Islet of Langerhans (tissue), 1 donor: ENCODE measurements at regions not wholly inside any gene's neighbourhood (a gene's known extent, or its start where the extent isn't known, plus 50 kb on each side); places are given as distances from the start of the nearest gene placed in this dataset.

Experiments used
- FAIRE-seq: peaks from one replicate; lab custom pipeline; 2011; peaks lifted over from hg19 to GRCh38; lab: Jason Lieb, UNC

GRCh38 chr22:26847046-26847445 is 189.7 kb downstream of the MIAT start:
- FAIRE-seq: no peak

DNA sequence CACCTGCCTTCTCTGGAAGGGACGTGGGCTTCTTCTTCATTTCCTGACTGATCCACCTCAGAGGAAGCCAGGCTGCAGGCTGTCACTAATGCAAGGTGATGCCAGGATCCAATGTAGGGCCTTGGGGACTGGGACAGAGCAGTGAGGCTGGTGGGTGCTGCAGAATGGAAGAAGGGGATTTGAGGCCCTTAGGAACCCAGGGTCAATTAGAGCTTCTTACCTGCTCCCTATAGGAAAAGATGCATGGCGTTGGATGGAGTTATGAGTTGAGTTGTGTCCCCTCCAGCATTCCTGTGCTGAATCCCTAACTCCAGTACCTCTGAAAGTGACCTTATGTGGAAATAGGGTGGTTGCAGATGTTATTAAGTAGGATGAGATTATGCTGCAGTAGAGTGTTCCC is 190.4 kb downstream of the MIAT start:
- no peak for FAIRE-seq

DNA sequence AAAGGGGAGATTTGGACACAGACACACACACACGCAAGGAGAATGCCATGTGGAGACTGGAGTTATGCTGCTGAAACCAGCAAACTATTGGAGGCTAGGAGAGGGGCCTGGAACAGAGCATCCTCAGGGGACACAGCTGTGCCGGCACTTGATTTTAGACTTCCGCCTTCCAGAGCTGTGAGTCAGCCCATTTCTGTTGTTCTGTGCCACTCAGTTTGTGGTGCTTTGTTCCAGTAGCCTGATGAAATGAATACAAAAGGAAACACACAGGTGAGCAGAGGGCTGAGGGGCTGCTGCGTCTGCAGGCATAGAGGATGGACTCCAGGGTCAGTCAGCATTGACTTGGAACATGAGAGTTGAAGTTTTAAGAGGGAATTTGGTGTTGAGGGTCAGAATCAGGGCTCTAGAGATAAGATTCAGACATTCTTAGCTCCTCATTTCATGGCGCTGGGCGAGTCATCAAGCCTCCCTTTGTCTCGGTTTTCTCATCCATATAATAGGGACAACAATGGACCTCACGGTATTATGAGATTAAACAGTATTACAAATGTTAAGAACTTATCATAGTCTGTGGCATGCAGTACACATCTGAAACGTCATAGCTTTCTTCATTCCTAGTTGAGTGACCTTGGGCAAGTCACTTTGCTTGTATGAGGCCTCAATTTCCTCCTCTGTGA is 191.0 kb downstream of the MIAT start:
- no peak for FAIRE-seq

DNA sequence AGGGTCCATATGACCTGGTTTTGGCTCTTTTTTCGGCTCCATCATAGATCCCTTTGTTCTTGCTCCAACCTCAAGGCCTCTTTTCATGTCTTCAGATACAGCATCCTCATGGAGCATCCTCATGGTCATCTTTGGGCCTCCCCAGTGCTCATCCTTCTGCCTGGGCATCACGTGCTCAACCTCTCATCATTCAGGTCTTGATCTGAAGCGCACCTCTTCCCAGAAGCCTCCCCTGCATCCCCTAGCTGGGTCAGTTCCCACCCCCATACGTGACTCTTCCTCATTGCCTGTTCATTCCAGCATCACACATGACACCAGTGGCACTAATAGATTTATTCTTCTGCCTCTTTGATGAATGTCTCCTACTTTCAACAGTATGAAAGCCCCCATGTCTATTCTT is 192.2 kb downstream of the MIAT start:
- no peak for FAIRE-seq

DNA sequence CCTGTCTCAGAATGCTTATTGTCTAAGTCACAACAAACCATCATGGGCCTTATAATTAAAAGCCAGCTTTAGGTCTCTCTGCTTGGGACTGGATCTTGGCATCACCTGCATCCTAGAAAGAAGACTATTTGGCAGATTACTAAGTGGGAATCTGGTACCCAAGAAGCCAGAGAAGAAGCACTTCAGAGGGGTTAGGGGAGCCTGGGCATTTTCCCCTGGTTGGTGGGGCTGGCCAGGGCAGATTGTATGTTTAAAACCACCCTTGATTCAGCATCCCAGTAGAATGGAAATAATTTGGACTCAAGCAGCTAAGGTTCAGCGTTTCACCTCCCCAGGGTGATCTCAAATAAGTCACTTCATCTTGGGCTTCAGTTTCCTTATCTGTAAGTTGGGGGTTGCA is 193.7 kb downstream of the MIAT start:
- no peak for FAIRE-seq

GRCh38 chr22:26852176-26852575 is 194.8 kb downstream of the MIAT start:
- no peak for FAIRE-seq

DNA sequence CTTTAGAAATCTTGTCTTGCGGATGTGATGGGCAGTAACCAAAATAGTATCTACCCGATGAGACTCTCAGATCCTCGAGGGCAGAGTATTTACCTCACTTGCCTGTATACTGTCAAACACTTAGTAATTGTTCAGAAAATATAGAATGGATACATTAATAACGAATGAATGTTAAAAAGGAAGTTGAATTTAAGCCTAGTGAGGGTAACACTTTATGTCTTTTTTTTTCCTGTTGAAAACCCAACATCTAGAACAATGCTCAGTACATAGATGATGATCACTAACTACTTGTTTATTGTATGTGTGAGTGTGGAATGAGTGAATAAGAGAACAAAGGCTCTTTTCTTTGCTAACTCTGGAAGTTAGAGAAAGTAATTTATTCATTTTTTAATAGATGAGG is 195.7 kb downstream of the MIAT start:
- no peak for FAIRE-seq

DNA sequence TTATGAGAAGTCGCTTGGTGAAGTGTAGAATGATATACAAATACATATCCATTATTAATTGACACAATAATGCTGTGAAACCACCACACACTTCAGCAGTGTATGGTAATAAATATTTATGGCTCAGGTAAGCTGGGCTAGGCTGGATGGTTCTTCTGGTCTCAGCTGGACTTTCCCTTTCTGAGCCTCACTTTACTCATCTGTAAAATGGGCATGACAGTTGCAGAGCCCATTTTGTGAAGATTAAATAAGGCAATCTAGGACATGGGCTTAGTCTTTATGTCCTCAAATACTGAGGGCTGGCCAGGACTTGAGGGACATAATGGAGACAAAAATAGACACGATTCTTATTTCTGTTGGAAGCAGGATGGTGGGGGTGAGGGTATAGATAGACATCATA is 196.1 kb downstream of the MIAT start:
- no peak for FAIRE-seq

GRCh38 chr22:26857169-26857568 is 199.8 kb downstream of the MIAT start:
- FAIRE-seq: no peak

DNA sequence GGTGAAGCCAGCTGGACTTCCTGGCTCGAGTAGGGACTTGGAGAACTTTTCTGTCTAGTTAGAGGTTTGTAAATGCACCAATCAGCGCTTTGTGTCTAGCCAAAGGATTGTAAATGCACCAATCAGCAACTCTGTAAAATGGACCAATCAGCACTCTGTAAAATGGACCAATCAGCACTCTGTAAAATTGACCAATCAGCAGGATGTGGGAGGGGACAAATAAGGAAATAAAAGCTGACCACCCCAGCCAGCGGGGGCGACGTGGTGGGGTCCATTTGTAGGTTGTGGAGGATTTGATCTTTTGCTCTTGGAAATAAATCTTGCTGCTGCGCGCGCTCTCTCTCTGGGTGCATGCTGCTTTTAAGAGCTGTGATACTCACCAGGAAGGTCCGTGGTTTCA is 202.9 kb downstream of the MIAT start:
- FAIRE-seq: no peak

DNA sequence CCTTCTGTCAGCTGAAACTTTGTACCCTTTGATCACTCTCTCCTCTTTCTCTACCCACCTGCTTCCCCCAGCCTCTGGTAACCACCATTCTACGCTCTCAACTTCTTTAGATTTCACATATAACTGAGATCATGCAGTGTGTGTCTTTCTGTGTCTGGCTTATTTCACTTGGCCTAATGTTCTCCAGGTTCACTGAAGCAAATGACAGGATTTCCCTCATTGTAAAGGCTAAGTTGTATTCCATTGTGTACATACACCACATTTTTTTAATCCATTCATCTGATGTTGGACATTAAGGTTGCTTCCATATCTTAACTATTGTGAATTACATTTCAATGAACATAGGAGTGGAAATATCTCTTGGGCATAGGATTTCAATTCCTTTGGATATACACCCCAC is 207.6 kb downstream of the MIAT start:
- FAIRE-seq: no peak

DNA sequence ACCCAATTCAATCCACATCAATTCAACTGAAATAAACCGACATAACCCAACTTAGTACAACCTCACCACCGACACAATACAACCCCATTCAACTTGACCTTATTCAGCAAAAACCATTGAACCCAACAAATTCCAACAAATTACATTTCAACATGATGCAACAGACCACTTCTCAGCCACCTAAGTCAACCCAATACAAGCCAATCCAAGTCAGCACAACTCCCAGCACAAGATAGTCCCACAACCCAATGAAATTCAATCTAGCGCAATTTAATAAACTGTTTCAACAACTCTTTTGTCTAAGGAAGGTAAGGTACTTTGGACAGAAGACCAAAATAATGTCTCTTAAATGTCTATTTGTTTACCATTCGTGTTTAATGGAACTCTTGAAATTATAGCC is 226.0 kb downstream of the MIAT start:
- FAIRE-seq: no peak

GRCh38 chr22:26884921-26885320 is 227.5 kb downstream of the MIAT start:
- FAIRE-seq: no peak

GRCh38 chr22:26885441-26886261 is 228.3 kb downstream of the MIAT start:
- FAIRE-seq: no peak

DNA sequence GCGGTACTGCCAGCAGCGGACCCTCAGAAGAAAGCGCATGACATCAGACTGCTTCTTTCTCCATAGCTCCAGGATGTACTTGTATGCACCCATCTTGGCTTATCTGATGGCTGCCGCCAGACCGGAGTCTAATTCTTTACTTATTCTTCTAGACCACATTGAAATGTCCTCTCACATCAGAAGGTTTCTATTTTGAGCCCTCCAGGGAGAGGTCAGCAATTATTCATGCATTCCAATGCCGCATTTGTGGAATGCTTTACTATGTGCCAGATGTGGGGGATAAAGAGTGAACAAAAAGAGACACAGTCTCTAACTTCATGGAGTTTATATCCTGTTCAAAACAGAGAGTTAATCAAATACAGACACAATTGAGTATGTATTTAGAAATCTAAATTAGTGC is 230.1 kb downstream of the MIAT start:
- FAIRE-seq: no peak

- FAIRE-seq: no peak
Observed at GRCh38 chr22:26887916-26888315, 230.5 kb downstream of the MIAT start.

GRCh38 chr22:26888887-26889286 is 231.5 kb downstream of the MIAT start:
- no peak for FAIRE-seq

GRCh38 chr22:26889802-26890201 is 232.4 kb downstream of the MIAT start:
- FAIRE-seq: no peak

GRCh38 chr22:26890870-26891269 is 233.5 kb downstream of the MIAT start:
- FAIRE-seq: no peak

- no peak for FAIRE-seq
Observed at GRCh38 chr22:26891429-26891828, 234.0 kb downstream of the MIAT start.

GRCh38 chr22:26892166-26893041 is 235.0 kb downstream of the MIAT start:
- FAIRE-seq: no peak

- no peak for FAIRE-seq
Observed at GRCh38 chr22:26893173-26894110, 236.1 kb downstream of the MIAT start.
